GM12878 (cell line): ENCODE measurements at regions not wholly inside any gene's neighbourhood (a gene's known extent, or its start where the extent isn't known, plus 50 kb on each side); places are given as distances from the start of the nearest gene placed in this dataset.

ENCODE experiments used
- ATAC-seq: fragments of 200-7000 bp; cut with Tn5 transposase; 3 replicates; pipeline ENCODE4 v1.9.1; 2020; ENCODE audit warnings: mild to moderate bottlenecking, moderate library complexity
- BruUV-seq: library from RNA; stranded (reverse); fragments of 400-500 nt; replicated peaks from 2 replicates; lab custom pipeline; 2021; lab: Mats Ljungman, UMichigan
- CTCF ChIA-PET: fragments of 300-600 bp; sonication (Branson Sonifier 250); formaldehyde crosslinking; extraction: SDS; loops from one replicate; lab custom pipeline; 2021; ENCODE audit warnings: inconsistent platforms; lab: Yijun Ruan, JAX
- POLR2A ChIA-PET: fragments of 350-600 bp; formaldehyde crosslinking; extraction: SDS; loops from one replicate; lab custom pipeline; 2021; ENCODE audit warnings: inconsistent platforms; lab: Charles Lee
- RAD21 ChIA-PET: fragments of 300-600 bp; sonication (Branson Sonifier 250); formaldehyde crosslinking; loops from one replicate; lab custom pipeline; 2023; ENCODE audit warnings: antibody characterized with exemption; ENCODE audit not compliant: unreplicated experiment; lab: Charles Lee
- SMC1A ChIA-PET: fragments of 300-600 bp; sonication (Branson Sonifier 250); formaldehyde crosslinking; loops from one replicate; lab custom pipeline; 2023; ENCODE audit not compliant: unreplicated experiment, uncharacterized antibody; lab: Charles Lee
- DNase-seq: peaks from one replicate; pipeline ENCODE4 v3.0.0-alpha.2; 2011; ENCODE audit warnings: low read depth, low spot score
- FAIRE-seq: peaks from 3 replicates; lab custom pipeline; 2011; peaks lifted over from hg19 to GRCh38; lab: Jason Lieb, UNC
- H2AFZ ChIP-seq: 2 replicates; pipeline ENCODE4 v1.6.0; 2011; ENCODE audit warnings: low read depth, low read length, control low read depth; ENCODE audit not compliant: control insufficient read depth
- H3K27ac ChIP-seq: 2 replicates; pipeline ENCODE4 v1.5.1; 2011; ENCODE audit warnings: control low read depth; ENCODE audit not compliant: control insufficient read depth, insufficient read depth
- H3K27me3 ChIP-seq, 2 experiments: replicated peaks in 1 of 2; 2 replicates each; pipeline versions ENCODE4 v1.6.0 to v1.6.1; 2011; ENCODE audit warnings: low read length in 1 of 2; ENCODE audit not compliant: control insufficient read depth in 2 of 2, insufficient read depth in 2 of 2
- H3K36me3 ChIP-seq, 2 experiments: 2 replicates each; pipeline ENCODE4 v1.5.1; 2011; ENCODE audit warnings: low read length in 1 of 2; ENCODE audit not compliant: control insufficient read depth in 2 of 2, insufficient read depth in 2 of 2
- H3K4me1 ChIP-seq: 2 replicates; pipeline ENCODE4 v1.6.1; 2011; ENCODE audit warnings: mild to moderate bottlenecking, low read length, moderate library complexity, mixed read lengths; ENCODE audit not compliant: control insufficient read depth, insufficient read depth
- H3K4me2 ChIP-seq: 2 replicates; pipeline ENCODE4 v1.6.0; 2011; ENCODE audit warnings: control low read depth; ENCODE audit not compliant: control insufficient read depth, insufficient read depth
- H3K4me3 ChIP-seq: fragments of 200-600 bp; sonication (generic); 2 replicates; pipeline ENCODE4 v1.5.1; 2016
- H3K79me2 ChIP-seq: 2 replicates; pipeline ENCODE4 v1.6.0; 2011; ENCODE audit warnings: low read length; ENCODE audit not compliant: control insufficient read depth, insufficient read depth
- H3K9ac ChIP-seq: 2 replicates; pipeline ENCODE4 v1.8.0; 2011; ENCODE audit warnings: low read length, control low read depth, mixed read lengths; ENCODE audit not compliant: control insufficient read depth, insufficient read depth
- H3K9me3 ChIP-seq: replicated peaks from 3 replicates; pipeline ENCODE4 v1.5.1; 2011; ENCODE audit warnings: mild to moderate bottlenecking, low read length; ENCODE audit not compliant: control insufficient read depth, insufficient read depth
- H4K20me1 ChIP-seq: 2 replicates; pipeline ENCODE4 v1.6.0; 2011; ENCODE audit not compliant: control insufficient read depth, insufficient read depth
- CHD1 ChIP-seq: IDR thresholded peaks from 2 replicates; pipeline ENCODE4 v1.6.1; 2012; ENCODE audit warnings: low read depth, low read length, improper control_type of control experiment
- GATAD2B ChIP-seq: fragments of 450-650 bp; conservative IDR thresholded peaks from 2 replicates; pipeline ENCODE4 v1.6.1; 2017; ENCODE audit warnings: low read depth, mild to moderate bottlenecking, moderate library complexity
- IRF4 ChIP-seq: IDR thresholded peaks from 2 replicates; pipeline ENCODE4 v1.6.1; 2011; ENCODE audit warnings: low read depth, low read length
- PAX8 ChIP-seq: fragments of 450-650 bp; IDR thresholded peaks from 2 replicates; pipeline ENCODE4 v1.6.1; 2017; ENCODE audit warnings: mild to moderate bottlenecking, moderate library complexity
- TARDBP ChIP-seq: IDR thresholded peaks from 2 replicates; pipeline ENCODE4 v1.6.1; 2016; ENCODE audit warnings: borderline replicate concordance
- TBL1XR1 ChIP-seq: IDR thresholded peaks from 2 replicates; pipeline ENCODE4 v1.6.1; 2012; ENCODE audit warnings: low read depth, low read length, improper control_type of control experiment
- WGBS: methylation state at CpG from one replicate; pipeline ENCODE4 v1.1.6; 2016; ENCODE audit warnings: low lambda C conversion rate; ENCODE audit not compliant: insufficient replicate concordance, insufficient coverage; ENCODE audit errors: missing lambda C conversion rate; 5-methylcytosine and 5-hydroxymethylcytosine counted together
- in situ Hi-C: fragments of 300-500 bp; cut with MboI; formaldehyde crosslinking; loops from 9 replicates; pipeline ENCODE4 v1.14.3; 2018; ENCODE audit warnings: mixed read lengths
- intact Hi-C: fragments of 100-400 bp; cut with micrococcal nuclease; formaldehyde crosslinking; loops from one replicate; pipeline ENCODE4 v1.14.2; 2022; ENCODE audit not compliant: unreplicated experiment
- TF ChIP-seq, protein P1 (sequence below): fragments of 450-650 bp; IDR thresholded peaks from 2 replicates; pipeline ENCODE4 v1.6.1; 2017; ENCODE audit warnings: mild to moderate bottlenecking, moderate library complexity

- Histone ChIP-seq H3K79me2 (no peaks in the 10 kb centered on the region), H3K4me3 (no peak overlapping the region), H4K20me1 (no peaks in the 10 kb centered on the region), H3K27me3 (no peaks in the 10 kb centered on the region), H3K4me2 (no peak overlapping the region), H2AFZ (no peak overlapping the region), H3K36me3 (no peaks in the 10 kb centered on the region), H3K27ac (no peak overlapping the region), H3K9me3 (no peaks in the 10 kb centered on the region), H3K9ac (no peak overlapping the region), H3K4me1 (no peaks in the 10 kb centered on the region)
- TF ChIP-seq IRF4, result no peak
- no peak for TF ChIP-seq CHD1
- no peak for TF ChIP-seq TARDBP
- no peak for TF ChIP-seq GATAD2B
- TF ChIP-seq TBL1XR1, result no peak
- TF ChIP-seq, protein P1, sequence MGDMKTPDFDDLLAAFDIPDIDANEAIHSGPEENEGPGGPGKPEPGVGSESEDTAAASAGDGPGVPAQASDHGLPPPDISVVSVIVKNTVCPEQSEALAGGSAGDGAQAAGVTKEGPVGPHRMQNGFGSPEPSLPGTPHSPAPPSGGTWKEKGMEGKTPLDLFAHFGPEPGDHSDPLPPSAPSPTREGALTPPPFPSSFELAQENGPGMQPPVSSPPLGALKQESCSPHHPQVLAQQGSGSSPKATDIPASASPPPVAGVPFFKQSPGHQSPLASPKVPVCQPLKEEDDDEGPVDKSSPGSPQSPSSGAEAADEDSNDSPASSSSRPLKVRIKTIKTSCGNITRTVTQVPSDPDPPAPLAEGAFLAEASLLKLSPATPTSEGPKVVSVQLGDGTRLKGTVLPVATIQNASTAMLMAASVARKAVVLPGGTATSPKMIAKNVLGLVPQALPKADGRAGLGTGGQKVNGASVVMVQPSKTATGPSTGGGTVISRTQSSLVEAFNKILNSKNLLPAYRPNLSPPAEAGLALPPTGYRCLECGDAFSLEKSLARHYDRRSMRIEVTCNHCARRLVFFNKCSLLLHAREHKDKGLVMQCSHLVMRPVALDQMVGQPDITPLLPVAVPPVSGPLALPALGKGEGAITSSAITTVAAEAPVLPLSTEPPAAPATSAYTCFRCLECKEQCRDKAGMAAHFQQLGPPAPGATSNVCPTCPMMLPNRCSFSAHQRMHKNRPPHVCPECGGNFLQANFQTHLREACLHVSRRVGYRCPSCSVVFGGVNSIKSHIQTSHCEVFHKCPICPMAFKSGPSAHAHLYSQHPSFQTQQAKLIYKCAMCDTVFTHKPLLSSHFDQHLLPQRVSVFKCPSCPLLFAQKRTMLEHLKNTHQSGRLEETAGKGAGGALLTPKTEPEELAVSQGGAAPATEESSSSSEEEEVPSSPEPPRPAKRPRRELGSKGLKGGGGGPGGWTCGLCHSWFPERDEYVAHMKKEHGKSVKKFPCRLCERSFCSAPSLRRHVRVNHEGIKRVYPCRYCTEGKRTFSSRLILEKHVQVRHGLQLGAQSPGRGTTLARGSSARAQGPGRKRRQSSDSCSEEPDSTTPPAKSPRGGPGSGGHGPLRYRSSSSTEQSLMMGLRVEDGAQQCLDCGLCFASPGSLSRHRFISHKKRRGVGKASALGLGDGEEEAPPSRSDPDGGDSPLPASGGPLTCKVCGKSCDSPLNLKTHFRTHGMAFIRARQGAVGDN, result no peak
- no peak for TF ChIP-seq PAX8
- in situ Hi-C loops (no loop called here), intact Hi-C loops (no loop called here)
- RAD21 ChIA-PET, result no interaction called here
- FAIRE-seq (no peak), DNase-seq (no peak), ATAC-seq (no peak)
- SMC1A ChIA-PET, result no interaction called here
- BruUV-seq, result no TSS peak
- POLR2A ChIA-PET, result no interaction called here
- WGBS, result 46% methylated on average over 3 of the region's 3 CpGs
- CTCF ChIA-PET, result no interaction called here
Observed at GRCh38 chr4:56093576-56093975, 144.8 kb downstream of the CEP135 start.
